WI38 (cell line): ENCODE measurements at regions not wholly inside any gene's neighbourhood (a gene's known extent, or its start where the extent isn't known, plus 50 kb on each side); places are given as distances from the start of the nearest gene placed in this dataset.
"Not testable (repeated sequence)": the region's sequence is repeated elsewhere in the genome, so short reads cannot be mapped to it uniquely, and the experiment has no call there.

Source experiments
- H3K4me3 ChIP-seq: 2 replicates; pipeline ENCODE4 v1.5.1; 2011; ENCODE audit warnings: low read depth, mild to moderate bottlenecking, control low read depth, low read length
- CTCF ChIP-seq: IDR thresholded peaks from 2 replicates; pipeline ENCODE4 v1.5.1; 2012; ENCODE audit warnings: low read depth, mild to moderate bottlenecking, control low read depth, low read length

GRCh38 chr12:131386167-131386521, 324.7 kb upstream of the SFSWAP start:
- H3K4me3 ChIP-seq: no peak overlapping the region
- TF ChIP-seq CTCF: no peak

- no peak overlapping the region for H3K4me3 ChIP-seq
- TF ChIP-seq CTCF: no peak
These were observed 324.1 kb upstream of the SFSWAP start for GRCh38 chr12:131386781-131387180.

GRCh38 chr12:131387281-131388163, 323.4 kb upstream of the SFSWAP start:
- no peak for TF ChIP-seq CTCF
- H3K4me3 ChIP-seq: no peak overlapping the region

GRCh38 chr12:131388164-131389053, 322.5 kb upstream of the SFSWAP start:
- H3K4me3 ChIP-seq: not testable (repeated sequence)

- no peak overlapping the region for H3K4me3 ChIP-seq
- TF ChIP-seq CTCF: no peak
These were observed 321.6 kb upstream of the SFSWAP start for GRCh38 chr12:131389054-131390013.

GRCh38 chr12:131390412-131391334, 320.2 kb upstream of the SFSWAP start:
- no peak overlapping the region for H3K4me3 ChIP-seq
- no peak for TF ChIP-seq CTCF
